RCC 7860 (cell line): ENCODE measurements at regions not wholly inside any gene's neighbourhood (a gene's known extent, or its start where the extent isn't known, plus 50 kb on each side); places are given as distances from the start of the nearest gene placed in this dataset.
"Not testable (repeated sequence)": the region's sequence is repeated elsewhere in the genome, so short reads cannot be mapped to it uniquely, and the experiment has no call there.

Experiments
- DNase-seq: peaks from one replicate; pipeline ENCODE4 v3.0.0-alpha.2; 2015; ENCODE audit warnings: low spot score
- FAIRE-seq: peaks from 2 replicates; lab custom pipeline; 2012; peaks lifted over from hg19 to GRCh38; lab: Jason Lieb, UNC

DNA sequence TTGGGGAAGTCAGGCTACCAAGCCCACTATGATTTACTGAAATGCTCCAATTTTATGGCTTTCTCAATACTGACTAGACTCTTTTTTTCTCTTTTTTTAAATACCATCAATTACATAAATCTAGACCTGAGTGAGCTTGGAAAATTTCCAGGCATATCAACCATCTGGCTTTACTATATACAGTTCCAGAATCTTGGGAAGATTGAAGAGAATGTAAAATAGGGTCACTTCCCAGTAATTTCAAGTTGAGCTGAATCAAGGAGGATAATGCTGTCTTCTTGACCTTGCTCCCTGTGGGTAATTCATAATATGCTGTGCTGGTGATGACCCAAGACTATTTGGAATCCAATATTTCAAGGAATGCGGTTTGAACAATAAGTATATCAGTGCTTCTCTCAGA is 108.1 kb downstream of the MAP3K21 start:
- FAIRE-seq: no peak
- no peak for DNase-seq

DNA sequence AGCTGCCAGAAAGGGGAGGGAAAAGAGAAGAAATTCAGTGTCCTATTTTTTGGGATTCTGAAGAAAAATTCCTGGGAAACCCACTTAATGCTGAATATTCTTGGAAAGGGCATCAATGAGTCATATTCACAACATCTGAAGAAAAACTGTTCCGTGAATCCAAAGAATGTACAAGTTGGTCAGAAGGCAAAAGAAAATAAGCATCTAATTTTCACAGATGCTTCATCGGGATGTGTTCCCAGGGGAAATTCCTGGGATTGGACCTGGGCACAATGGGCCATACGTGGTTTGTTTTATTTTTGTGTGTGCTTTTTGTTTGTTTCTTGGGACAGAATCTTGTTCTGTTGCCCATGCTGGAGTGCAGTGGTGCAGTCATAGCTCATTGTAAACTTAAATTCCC is 112.2 kb downstream of the MAP3K21 start:
- DNase-seq: no peak
- FAIRE-seq: no peak

DNA sequence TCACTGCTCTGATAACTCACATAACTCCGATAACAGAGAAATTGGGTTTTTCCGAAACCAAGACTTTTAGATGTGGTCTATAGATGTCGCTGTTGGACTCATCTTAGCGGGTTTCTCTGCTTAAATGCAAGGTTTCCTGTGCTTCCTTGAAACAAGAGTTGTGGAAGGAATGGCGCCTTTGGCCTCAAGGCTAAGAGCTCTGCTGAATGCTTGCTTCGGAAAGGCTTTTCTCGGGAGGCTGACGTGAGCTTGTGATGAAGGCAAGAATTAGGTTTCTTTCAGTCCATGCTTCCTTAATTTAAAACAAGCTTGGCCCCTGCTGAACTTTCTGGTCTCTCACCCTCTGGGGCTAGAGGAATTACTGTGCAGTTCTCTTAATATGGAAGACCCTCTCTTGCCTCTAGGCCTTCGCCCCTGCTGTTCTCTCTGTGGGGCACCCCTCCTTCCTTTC is 113.5 kb downstream of the MAP3K21 start:
- FAIRE-seq: peak; percentile 75
- DNase-seq: peak; percentile 65

DNA sequence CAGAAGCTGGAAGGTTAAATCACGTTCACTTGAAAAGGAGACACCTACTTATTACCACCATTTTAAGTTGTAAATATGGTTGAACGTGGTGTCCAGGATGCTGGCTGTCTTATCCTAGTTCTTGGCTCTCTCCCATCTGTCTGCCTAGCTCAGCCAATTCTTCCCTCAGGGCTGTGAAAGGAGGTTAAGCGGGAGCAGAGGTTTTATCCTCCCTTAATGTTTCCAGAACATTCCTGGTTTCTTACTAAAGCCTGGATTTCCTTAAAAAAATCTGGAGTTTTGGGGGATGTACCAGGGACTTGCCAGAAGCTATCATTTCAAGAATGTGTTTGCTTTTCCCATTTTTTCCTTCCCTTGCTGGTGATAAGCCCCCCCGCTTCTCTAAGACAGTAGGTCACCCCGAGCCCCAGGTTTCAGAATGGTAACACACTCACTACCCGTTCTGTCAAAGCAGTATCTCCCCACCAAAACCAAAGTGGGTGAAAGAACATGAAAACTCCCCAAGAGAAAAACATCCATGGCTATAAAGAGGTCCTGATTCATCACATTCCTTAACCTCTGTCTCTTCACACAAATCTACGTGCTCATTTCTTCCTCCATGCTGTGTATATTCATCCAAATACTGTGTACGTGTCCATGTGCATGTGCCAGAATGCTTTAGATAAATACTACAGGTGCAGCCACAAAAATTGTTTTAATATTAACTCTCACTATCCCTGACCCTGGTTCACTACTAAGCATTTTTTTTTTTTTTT is 114.7 kb downstream of the MAP3K21 start:
- DNase-seq: no peak
- no peak for FAIRE-seq

DNA sequence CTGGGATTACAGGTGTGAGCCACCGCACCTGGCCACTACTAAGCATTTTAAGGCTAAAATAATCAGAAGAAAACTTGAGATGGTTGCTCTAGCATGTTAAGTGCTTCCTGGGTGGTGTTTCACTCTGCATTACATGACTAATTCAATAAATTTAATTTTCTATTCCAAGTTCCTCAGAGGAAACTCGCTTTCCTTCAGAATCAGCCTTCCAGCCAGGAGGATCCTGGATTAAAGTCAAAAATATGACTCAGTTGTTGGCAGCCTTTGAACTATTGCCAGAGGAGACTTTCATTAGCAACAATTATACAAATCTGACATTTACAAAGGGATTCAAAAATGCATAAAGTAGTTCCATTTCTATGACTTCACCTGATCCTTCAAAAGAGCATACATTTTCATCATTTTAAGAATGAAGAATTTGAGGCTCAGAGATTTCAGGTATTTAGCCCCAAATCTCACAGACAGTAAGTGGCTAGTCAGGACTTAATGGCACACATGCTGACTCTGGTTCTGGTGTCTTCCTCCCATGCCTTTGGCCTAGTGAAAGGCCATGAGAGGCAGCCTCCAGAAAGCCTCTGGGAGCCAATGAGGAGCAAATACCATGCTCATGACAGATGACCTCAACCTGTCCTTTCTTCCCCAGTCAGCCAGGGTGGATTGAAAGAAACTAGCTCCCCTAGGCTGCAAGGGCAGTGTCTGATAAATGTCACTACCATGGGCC is 115.7 kb downstream of the MAP3K21 start:
- DNase-seq: no peak

DNA sequence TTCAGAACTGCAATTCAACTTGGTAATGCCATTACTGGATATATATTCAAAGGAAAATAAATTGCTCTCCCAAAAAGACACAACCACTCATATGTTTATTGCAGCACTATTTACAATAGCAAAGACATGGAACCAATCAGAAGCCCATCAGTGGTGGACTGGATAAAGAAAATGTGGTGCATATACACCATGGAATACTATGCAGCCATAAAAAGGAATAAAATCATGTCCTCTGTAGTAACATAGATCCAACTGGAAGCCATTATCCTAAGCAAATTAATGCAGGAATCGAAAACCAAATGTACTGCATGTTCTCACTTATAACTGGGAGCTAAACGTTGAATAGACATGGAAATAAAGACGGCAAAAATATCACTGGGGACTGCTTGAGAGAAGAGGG is 117.0 kb downstream of the MAP3K21 start:
- DNase-seq (no peak), FAIRE-seq (no peak)

More for the DNA sequence above, 115.7 kb downstream of the MAP3K21 start:
- FAIRE-seq: no peak

DNA sequence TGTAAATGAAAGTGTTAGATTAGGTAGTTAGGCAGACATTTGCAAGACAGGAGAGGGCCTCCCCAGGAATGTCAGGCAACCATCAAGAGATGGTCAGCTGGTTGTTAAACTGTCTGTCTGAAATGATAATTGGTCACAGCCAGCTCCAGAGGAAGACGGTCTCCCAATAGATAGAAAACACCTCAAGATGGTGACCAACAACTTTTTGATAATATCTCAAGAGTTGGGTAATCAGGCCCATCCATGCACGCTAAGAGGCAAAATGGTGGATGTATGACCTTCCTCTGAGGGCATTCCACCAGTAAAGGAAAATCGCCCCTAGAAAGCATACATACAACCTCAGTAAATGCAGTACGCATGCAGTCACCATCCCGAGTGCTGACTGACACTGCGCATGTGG is 118.2 kb downstream of the MAP3K21 start:
- no peak for DNase-seq
- FAIRE-seq: no peak

DNA sequence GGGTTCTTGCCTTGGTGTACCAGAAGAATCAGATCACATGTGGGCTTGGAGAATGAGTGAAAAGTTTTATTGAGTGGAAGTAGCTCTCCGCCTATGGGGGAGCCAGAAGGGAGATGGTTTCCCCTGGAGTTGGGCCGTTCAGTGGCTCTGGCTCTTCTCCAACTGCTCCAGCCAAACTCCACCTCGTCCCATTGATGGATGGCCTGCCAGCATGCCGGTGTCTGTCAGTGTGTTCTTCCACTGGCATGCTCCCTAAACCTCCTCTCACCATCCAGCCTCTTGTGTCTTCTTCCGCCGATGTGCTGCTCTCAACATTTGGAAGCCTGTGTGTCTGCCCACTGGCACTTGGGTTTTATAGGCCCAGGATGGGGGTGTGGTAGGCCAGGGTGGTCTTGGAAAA is 119.4 kb downstream of the MAP3K21 start:
- no peak for DNase-seq
- no peak for FAIRE-seq

DNA sequence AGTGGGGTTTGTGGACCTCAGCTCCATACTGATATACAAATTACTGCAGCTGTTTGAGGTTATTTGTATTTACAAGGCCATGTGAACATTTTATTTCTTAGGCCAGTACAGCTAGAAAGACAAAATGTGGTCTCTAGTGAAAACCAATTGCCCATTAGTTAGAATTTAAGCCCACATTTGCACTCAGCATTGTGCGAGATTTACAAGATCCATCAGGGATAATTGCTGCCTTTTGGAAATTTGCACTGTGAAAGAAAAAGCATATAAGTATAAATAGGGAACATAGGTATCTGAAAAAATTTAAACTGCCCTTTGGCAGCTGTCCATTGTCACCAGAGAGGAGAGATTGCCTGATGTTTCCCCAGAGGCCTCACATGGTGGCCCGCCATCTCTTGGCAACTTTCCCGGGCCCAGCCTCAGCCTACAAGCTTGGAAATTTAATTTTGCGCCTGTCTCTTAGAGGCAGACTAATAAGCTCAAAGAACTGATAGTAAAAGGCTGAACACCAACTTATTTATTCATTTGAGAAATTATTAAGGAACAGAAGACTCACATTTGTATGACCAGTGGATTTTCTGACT is 120.7 kb downstream of the MAP3K21 start:
- DNase-seq (no peak), FAIRE-seq (no peak)

DNA sequence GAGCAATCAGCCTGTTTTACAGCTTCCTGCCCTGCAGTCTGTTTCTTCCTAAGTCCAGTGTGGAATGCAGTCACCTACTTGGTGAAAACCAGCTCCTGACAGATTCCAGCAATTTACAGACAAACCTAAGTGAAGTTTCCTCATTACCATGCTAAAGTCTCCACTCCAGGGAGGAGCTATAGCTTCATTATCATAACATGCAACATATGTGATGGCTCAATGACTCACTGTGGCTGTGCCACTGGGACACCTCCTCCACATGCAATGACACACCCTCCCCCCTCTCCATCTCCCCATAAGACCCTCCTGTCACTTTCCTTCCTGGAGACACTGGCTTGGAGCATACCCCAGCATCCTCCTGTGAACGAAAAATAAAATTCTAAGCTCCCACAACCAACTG is 125.2 kb downstream of the MAP3K21 start:
- no peak for FAIRE-seq
- no peak for DNase-seq

DNA sequence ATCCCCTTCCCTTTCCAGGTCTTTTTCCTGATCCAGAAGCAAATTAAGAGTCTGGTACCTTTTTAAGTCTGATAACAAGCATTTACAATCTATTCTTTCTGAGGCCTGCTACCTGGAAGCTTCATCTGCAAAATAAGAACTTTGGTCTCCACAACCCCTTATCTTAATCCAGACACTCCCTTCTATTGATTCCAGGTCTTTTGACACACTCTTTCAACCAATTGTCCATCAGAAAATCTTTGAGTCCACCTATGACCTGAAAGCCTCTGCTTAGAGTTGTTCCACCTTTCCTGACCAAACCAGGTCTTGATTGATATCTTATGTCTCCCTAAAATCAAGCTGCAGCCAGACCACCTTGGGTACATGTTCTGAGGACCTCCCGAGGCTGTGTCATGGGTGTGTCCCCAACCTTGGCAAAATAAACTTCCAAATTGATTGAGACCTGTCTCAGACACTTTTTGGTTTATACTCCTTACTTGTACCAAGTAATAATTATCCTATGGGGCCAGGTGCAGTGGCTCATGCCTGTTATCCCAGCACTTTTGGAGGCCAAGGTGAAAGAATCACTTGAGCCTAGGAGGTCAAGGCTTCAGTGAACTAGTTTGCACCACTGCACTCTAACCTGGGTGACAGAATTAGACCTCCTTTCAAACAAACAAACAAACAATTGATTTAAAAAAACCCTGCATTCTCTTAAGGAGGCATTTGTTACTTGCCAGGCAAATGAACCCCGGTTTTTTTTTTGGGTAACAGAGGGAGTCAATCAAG is 126.1 kb downstream of the MAP3K21 start:
- FAIRE-seq (no peak), DNase-seq (no peak)

DNA sequence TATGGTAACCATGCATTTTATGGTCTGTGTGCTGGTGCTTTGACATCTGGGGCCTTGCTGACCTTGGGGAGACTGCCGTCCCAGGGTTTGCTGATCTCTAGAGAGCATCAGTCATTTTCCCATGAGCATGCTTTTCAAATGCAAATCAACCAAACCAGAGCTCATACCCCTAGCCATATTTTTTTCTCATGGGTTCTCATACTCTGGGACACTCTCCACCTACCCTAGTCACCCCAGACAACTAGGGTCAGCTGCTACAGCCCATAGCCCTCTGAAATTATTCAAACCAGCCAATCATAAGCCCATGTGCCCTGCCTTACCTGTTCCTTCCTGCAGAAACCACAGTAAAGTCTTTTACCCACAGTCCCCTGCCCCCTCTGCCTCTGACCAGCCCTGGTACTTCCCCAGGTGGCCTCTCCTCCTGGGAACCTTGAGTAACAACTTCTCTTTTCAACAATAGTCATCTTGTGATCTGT is 132.0 kb downstream of the MAP3K21 start:
- FAIRE-seq: no peak
- no peak for DNase-seq

DNA sequence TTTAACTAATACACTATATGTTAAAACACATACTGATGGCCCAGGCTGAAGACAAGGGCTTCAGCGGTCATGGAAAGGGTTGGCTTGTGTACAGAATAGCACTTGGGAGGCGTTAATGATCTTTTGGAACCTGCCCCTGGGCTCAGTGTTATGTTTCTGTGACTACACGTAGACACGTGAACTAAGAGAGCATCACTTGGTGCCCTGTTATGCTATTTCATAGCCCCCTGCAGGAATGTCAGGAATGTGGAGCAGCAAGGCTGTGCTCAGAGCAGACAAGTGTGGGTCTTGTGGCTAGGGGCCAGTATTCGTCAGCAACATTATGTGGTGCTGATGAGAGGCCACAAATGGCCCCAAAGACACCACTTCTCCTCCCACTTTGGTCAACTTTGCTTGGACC is 132.4 kb downstream of the MAP3K21 start:
- FAIRE-seq (no peak), DNase-seq (no peak)

DNA sequence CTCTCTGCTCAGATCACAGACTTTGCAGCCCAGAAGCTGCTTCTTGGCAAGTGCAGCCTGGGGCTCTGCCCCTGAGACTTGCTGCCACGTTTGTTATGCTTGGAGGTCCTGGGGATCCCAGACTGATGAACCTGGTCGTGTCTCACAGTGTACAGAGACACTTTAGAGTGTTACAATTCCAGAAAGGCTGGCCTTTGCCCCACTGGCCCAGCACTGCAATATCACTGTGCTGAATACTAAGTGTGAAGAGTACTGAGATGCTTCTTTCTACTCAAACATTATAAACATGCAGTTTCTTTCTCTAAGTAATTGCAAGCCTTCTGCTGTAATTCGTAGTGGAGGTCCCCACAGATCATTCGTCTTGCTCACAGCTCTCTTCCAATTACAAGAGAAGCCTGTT is 133.2 kb downstream of the MAP3K21 start:
- DNase-seq (no peak), FAIRE-seq (no peak)

DNA sequence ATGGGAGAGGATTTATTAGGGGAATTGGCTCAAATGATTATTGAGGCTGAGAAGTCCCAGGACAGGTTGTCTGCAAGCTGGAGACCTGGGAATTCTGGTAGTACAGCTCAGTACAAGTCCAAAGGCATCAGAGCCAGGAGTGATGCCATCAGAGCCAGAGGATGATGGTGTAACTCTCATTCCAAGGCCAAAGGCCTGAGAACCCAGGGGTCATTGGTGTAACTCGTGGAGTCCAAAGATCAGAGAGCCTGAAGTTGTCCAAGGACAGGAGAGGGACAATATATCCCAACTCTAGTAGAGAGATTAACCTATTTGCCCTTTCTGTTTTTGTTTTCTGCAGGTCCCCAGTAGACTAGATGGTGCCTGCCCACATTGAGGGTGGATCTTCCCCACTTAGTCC is 134.3 kb downstream of the MAP3K21 start:
- DNase-seq (no peak), FAIRE-seq (no peak)

DNA sequence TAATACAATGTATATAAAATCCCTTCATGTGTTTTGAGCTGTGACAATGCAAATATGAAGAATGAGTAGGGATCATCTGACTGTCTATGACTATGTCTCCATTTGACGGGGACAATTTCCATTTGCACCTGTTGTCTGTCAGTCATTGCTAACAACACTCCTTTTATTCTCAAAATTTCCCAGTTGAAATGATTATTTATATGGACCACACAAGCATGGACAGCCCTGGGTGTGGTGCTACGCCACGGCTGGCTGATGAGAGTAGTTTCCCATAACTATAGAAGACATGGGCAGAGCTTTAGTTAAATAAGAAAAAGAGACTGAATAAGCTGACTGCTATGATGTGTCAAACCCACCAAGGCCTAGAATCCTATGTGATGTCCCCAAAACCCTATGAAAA is 135.8 kb downstream of the MAP3K21 start:
- DNase-seq: no peak
- FAIRE-seq: no peak

DNA sequence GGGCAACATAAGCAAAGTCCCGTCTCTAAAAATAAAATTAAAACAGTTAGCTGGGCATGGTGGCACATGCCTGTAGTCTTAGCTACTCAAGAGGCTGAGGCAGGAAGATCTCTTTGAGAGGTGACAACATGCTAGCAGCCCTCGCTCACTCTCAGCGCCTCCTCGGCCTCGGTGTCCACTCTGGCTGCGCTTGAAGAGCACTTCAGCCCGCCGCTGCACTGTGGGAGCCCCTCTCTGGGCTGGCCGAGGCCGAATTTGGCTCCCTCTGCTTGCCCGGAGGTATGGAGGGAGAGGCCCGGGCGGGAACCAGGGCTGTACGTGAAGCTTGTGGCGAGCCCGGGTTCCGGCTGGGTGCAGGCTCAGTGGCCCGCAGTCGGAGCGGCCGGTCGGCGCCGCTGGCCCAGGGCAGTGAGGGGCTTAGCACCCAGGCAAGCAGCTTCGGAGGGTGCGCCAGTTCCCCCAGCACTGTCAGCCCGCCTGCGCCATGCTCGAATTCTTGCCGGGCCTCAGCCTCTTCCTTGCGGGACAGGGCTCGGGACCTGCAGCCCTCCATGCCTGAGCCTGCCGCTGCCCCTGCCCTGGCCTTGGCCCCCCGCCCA is 138.3 kb downstream of the MAP3K21 start:
- DNase-seq: no peak
- FAIRE-seq: no peak

DNA sequence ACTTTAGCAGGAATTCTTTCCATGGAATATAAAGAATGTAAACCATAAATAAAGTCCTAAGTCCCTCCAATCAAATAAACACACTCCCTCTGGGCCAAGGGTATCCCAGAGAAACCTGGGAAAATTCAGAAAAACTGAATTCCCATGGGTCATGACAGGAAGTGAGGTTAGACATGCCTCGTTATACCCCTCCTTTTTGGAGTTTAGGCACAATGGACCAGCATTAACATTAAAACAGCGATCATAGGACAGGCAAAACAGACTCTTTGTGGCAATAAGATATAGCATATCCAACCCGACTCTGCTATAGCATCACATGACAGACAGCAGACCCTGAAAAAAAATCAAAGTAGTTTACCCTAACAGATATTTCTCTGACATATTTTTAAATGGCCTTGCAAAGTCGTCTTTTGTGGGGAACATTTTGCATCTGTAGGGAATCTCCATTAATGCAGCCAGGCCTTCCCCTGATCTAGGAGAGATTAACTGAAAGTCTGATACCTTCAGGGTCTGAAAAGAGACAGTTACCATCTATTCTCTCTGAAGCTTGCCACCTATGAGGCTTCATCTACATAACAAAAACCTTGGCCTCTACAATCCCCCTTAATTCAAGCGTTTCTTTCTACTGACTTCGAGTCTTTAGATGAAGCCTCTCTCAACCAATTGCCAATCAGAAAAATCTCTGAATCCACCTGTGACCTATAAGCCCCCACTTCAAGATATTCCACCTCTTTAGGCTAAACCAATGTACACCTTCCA is 143.0 kb upstream of the KCNK1 start:
- FAIRE-seq (no peak), DNase-seq (no peak)

DNA sequence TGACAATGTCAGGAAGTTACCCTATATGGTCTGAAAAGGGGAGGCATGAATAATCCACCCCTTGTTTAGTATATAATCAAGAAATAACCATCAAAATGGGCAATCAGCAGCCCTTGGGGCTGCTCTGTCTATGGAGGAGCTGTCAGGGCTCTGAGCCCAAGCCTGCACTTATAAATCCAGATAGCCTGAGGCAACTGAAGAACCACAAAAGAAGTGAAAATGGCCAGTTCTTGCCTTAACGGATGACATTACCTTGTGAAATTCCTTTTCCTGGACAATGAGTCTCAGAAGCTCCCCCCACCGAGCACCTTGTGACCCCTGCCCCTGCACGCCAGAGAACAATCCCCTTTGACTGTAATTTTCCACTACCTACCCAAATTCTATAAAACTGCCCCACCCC is 142.1 kb upstream of the KCNK1 start:
- FAIRE-seq, DNase-seq: not testable (repeated sequence)

DNA sequence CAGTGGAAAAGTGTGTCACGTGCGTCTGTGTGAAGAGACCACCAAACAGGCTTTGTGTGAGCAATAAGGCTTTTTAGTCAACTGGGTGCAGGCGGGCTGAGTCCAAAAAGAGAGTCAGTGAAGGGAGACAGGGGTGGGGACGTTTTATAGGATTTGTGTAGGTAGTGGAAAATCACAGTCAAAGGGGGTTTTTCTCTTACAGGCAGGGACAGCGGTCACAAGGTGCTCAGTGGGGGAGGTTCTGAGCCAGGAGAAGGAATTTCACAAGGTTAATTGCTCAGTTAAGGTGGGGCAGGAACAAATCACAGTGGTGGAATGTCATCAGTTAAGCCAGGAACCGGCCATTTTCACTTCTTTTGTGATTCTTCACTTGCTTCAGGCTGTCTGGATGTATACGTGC is 141.1 kb upstream of the KCNK1 start:
- DNase-seq, FAIRE-seq: not testable (repeated sequence)
